ENCODE measurements at regions not wholly inside any gene's neighbourhood (a gene's known extent, or its start where the extent isn't known, plus 50 kb on each side); places are given as distances from the start of the nearest gene placed in this dataset.
"Not testable (repeated sequence)": the region's sequence is repeated elsewhere in the genome, so short reads cannot be mapped to it uniquely, and the experiment has no call there.

DNA sequence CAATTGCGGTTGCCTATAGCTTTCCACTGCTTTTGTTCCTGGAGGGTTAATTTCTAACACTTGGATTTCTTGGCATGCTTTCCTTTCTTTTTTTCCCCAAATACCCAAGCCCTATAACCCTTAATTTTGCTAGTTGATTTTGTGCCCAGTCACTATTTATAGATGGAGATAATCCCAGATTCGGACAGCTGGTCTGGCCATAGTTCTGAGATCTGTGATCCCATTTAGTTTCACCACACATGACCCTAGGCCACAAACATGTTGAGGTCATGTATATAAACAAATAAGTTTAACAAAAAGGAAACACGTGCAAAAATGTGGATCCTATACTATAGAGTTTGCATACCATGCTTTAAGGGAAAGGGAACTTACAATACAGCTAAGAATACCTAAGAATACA is 111.4 kb downstream of the ZMAT3 start:
- no peak for DNase-seq
- H3F3A ChIP-seq (ENCODE audit: insufficient read depth), result no peaks in the 10 kb centered on the region
- no peaks in the 10 kb centered on the region for H3K27me3 ChIP-seq (replicated peaks; ENCODE audit: insufficient read depth)
- TF ChIP-seq EZH2phosphoT487 (IDR thresholded peaks at IDR 0.05; ENCODE audit: insufficient read depth, low read depth) (no peak), EZH2 (IDR thresholded peaks at IDR 0.05; ENCODE audit: insufficient read depth, poor library complexity, severe bottlenecking) (no peak)
- H3K79me2 ChIP-seq (ENCODE audit: insufficient read depth), result no peaks in the 10 kb centered on the region
- H3K9me3 ChIP-seq (ENCODE audit: low read depth), result no peaks in the 10 kb centered on the region
- H3K4me3 ChIP-seq, result no peak overlapping the region
- no peaks in the 10 kb centered on the region for H3K4me1 ChIP-seq (ENCODE audit: insufficient read depth)
- H3K4me2 ChIP-seq (ENCODE audit: unreplicated experiment), result no peak overlapping the region
- no peak overlapping the region for H3K27ac ChIP-seq
- 65 to 66% methylated on average over 3 of the region's 3 CpGs for WGBS, 2 experiments (ENCODE audit: low coverage in 1 of 2, low lambda C conversion rate in 2 of 2, missing lambda C conversion rate in 2 of 2)
- H4K20me1 ChIP-seq (ENCODE audit: insufficient read depth), result no peaks in the 10 kb centered on the region
- no peaks in the 10 kb centered on the region for H3K9me2 ChIP-seq (ENCODE audit: insufficient read depth)
- in situ Hi-C loops (cut with MboI), result no loop called here
- no peaks in the 10 kb centered on the region for H3K36me3 ChIP-seq (ENCODE audit: low read depth)
- no peak overlapping the region for H3K9ac ChIP-seq
- H2AFZ ChIP-seq, result no peak overlapping the region

GRCh38 chr3:178950676-178951075 is 120.9 kb downstream of the ZMAT3 start:
- no peak overlapping the region for H3K4me2 ChIP-seq (ENCODE audit: unreplicated experiment)
- no peaks in the 10 kb centered on the region for H3K4me1 ChIP-seq (ENCODE audit: insufficient read depth)
- 34 to 48% methylated on average over 2 of the region's 2 CpGs for WGBS, 2 experiments (ENCODE audit: low coverage in 1 of 2, low lambda C conversion rate in 2 of 2, missing lambda C conversion rate in 2 of 2)
- H3K9me2 ChIP-seq (ENCODE audit: insufficient read depth), result no peaks in the 10 kb centered on the region
- in situ Hi-C loops (cut with MboI), result loop anchor here (10.0 kb wide), 1 partner anchor 506 kb away; no protein-coding TSS in a partner anchor
- H3K36me3 ChIP-seq (ENCODE audit: low read depth), result no peaks in the 10 kb centered on the region
- H3K27me3 ChIP-seq (replicated peaks; ENCODE audit: insufficient read depth), result no peaks in the 10 kb centered on the region
- H4K20me1 ChIP-seq (ENCODE audit: insufficient read depth), result no peaks in the 10 kb centered on the region
- no peak overlapping the region for H3K9ac ChIP-seq
- no peaks in the 10 kb centered on the region for H3F3A ChIP-seq (ENCODE audit: insufficient read depth)
- H2AFZ ChIP-seq, result no peak overlapping the region
- no peaks in the 10 kb centered on the region for H3K79me2 ChIP-seq (ENCODE audit: insufficient read depth)
- TF ChIP-seq EZH2phosphoT487 (IDR thresholded peaks at IDR 0.05; ENCODE audit: insufficient read depth, low read depth) (no peak), EZH2 (IDR thresholded peaks at IDR 0.05; ENCODE audit: insufficient read depth, poor library complexity, severe bottlenecking) (no peak)
- no peak for DNase-seq
- no peak overlapping the region for H3K4me3 ChIP-seq
- no peak overlapping the region for H3K27ac ChIP-seq
- no peaks in the 10 kb centered on the region for H3K9me3 ChIP-seq (ENCODE audit: low read depth)

DNA sequence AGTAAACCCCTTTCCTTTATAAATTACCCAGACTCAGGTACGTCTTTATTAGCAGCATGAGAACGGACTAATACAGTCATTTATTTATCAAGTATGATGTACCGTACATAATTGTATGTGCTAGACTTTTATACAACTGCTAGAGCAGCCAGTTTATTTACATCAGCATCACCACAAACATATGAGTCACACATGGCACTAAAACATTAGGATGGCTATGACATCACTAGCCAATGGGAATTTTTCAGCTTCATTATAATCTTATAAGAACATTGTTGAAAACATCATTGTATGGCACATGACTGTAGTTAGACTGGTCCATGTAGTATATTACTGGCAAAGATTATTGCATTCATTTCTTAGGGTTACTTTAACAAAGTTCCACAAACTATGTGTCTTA is 121.7 kb downstream of the ZMAT3 start:
- peak; percentile 9 for DNase-seq

DNA sequence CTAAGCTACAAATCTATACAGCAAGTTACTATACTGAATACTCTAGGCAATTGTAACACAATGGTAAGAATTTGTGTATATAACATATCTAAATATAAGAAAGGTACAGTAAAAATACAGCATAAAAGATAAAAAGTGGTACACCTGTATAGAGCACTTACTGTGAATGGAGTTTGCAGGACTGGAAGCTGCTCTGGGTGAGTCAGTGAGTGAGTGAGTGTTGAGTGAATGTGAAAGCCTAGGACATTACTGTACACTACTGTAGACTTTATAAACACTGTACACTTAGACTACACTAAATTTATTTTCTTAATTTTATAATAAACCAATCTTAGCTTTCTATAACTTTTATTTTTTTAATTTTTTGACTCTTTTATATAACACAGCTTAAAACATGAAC is 123.1 kb downstream of the ZMAT3 start:
- in situ Hi-C loops (cut with MboI), result no loop called here
- Histone ChIP-seq H3F3A (ENCODE audit: insufficient read depth) (no peaks in the 10 kb centered on the region), H3K36me3 (ENCODE audit: low read depth) (no peaks in the 10 kb centered on the region), H3K27me3 (replicated peaks; ENCODE audit: insufficient read depth) (no peaks in the 10 kb centered on the region), H3K4me1 (ENCODE audit: insufficient read depth) (no peaks in the 10 kb centered on the region), H3K4me3 (no peak overlapping the region), H3K9me3 (ENCODE audit: low read depth) (no peaks in the 10 kb centered on the region), H3K4me2 (ENCODE audit: unreplicated experiment) (no peak overlapping the region), H3K79me2 (ENCODE audit: insufficient read depth) (no peaks in the 10 kb centered on the region), H3K9ac (no peak overlapping the region), H4K20me1 (ENCODE audit: insufficient read depth) (no peaks in the 10 kb centered on the region), H3K9me2 (ENCODE audit: insufficient read depth) (no peaks in the 10 kb centered on the region), H3K27ac (no peak overlapping the region), H2AFZ (no peak overlapping the region)
- no peak for DNase-seq
- no peak for TF ChIP-seq EZH2phosphoT487 (IDR thresholded peaks at IDR 0.05; ENCODE audit: insufficient read depth, low read depth)
- TF ChIP-seq EZH2 (IDR thresholded peaks at IDR 0.05; ENCODE audit: insufficient read depth, poor library complexity, severe bottlenecking), result no peak

More for the DNA sequence above, 121.7 kb downstream of the ZMAT3 start:
- in situ Hi-C loops (cut with MboI), result loop anchor here (10.0 kb wide), 1 partner anchor 505 kb away; no protein-coding TSS in a partner anchor
- Histone ChIP-seq H3K36me3 (ENCODE audit: low read depth) (no peaks in the 10 kb centered on the region), H2AFZ (no peak overlapping the region), H3K4me2 (ENCODE audit: unreplicated experiment) (no peak overlapping the region), H3K4me3 (no peak overlapping the region), H3K79me2 (ENCODE audit: insufficient read depth) (no peaks in the 10 kb centered on the region), H3K9me2 (ENCODE audit: insufficient read depth) (no peaks in the 10 kb centered on the region), H3K4me1 (ENCODE audit: insufficient read depth) (no peaks in the 10 kb centered on the region), H3K27ac (no peak overlapping the region), H3K9me3 (ENCODE audit: low read depth) (no peaks in the 10 kb centered on the region), H3F3A (ENCODE audit: insufficient read depth) (no peaks in the 10 kb centered on the region), H4K20me1 (ENCODE audit: insufficient read depth) (no peaks in the 10 kb centered on the region), H3K27me3 (replicated peaks; ENCODE audit: insufficient read depth) (no peaks in the 10 kb centered on the region), H3K9ac (no peak overlapping the region)
- TF ChIP-seq EZH2 (IDR thresholded peaks at IDR 0.05; ENCODE audit: insufficient read depth, poor library complexity, severe bottlenecking) (no peak), EZH2phosphoT487 (IDR thresholded peaks at IDR 0.05; ENCODE audit: insufficient read depth, low read depth) (no peak)
- WGBS, 2 experiments (ENCODE audit: low coverage in 1 of 2, low lambda C conversion rate in 2 of 2, missing lambda C conversion rate in 2 of 2), result 58 to 65% methylated on average over 3 of the region's 3 CpGs

GRCh38 chr3:178947738-178948137 is 123.9 kb downstream of the ZMAT3 start:
- in situ Hi-C loops (cut with MboI), result no loop called here
- Histone ChIP-seq H2AFZ (no peak overlapping the region), H3K4me3 (no peak overlapping the region), H3K4me1 (ENCODE audit: insufficient read depth) (no peaks in the 10 kb centered on the region), H3K4me2 (ENCODE audit: unreplicated experiment) (no peak overlapping the region), H3K9ac (no peak overlapping the region), H4K20me1 (ENCODE audit: insufficient read depth) (no peaks in the 10 kb centered on the region), H3K27me3 (replicated peaks; ENCODE audit: insufficient read depth) (no peaks in the 10 kb centered on the region), H3K9me2 (ENCODE audit: insufficient read depth) (no peaks in the 10 kb centered on the region), H3K9me3 (ENCODE audit: low read depth) (no peaks in the 10 kb centered on the region), H3F3A (ENCODE audit: insufficient read depth) (no peaks in the 10 kb centered on the region), H3K79me2 (ENCODE audit: insufficient read depth) (no peaks in the 10 kb centered on the region), H3K27ac (no peak overlapping the region), H3K36me3 (ENCODE audit: low read depth) (no peaks in the 10 kb centered on the region)
- DNase-seq, result no peak
- TF ChIP-seq EZH2 (IDR thresholded peaks at IDR 0.05; ENCODE audit: insufficient read depth, poor library complexity, severe bottlenecking), result no peak
- TF ChIP-seq EZH2phosphoT487 (IDR thresholded peaks at IDR 0.05; ENCODE audit: insufficient read depth, low read depth), result no peak

DNA sequence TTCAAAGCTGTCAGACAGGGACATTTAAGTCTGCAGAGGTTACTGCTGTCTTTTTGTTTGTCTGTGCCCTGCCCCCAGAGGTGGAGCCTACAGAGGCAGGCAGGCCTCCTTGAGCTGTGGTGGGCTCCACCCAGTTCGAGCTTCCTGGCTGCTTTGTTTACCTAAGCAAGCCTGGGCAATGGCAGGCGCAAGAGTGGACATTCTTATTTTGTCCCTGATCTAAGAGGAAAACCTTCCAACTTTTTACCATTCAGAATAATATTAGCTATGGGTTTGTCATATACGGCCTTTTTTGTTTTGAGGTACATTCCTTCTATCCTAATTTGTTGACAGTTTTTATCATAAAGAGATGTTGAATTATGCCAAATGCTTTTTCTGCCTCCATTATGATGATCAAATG is 129.3 kb downstream of the ZMAT3 start:
- H3K9me2 ChIP-seq (ENCODE audit: insufficient read depth); H4K20me1 ChIP-seq (ENCODE audit: insufficient read depth); H3K4me3 ChIP-seq; H2AFZ ChIP-seq; H3K79me2 ChIP-seq (ENCODE audit: insufficient read depth); H3K4me1 ChIP-seq (ENCODE audit: insufficient read depth); H3F3A ChIP-seq (ENCODE audit: insufficient read depth); in situ Hi-C loops (cut with MboI); H3K9me3 ChIP-seq (ENCODE audit: low read depth); DNase-seq; H3K27ac ChIP-seq; H3K4me2 ChIP-seq (ENCODE audit: unreplicated experiment); H3K36me3 ChIP-seq (ENCODE audit: low read depth); H3K27me3 ChIP-seq (replicated peaks; ENCODE audit: insufficient read depth); H3K9ac ChIP-seq: not testable (repeated sequence)
- 18 to 23% methylated on average over 3 of the region's 3 CpGs for WGBS, 2 experiments (ENCODE audit: low coverage in 1 of 2, low lambda C conversion rate in 2 of 2, missing lambda C conversion rate in 2 of 2)
